ENCODE measurements at regions not wholly inside any gene's neighbourhood (a gene's known extent, or its start where the extent isn't known, plus 50 kb on each side); places are given as distances from the start of the nearest gene placed in this dataset.

DNA sequence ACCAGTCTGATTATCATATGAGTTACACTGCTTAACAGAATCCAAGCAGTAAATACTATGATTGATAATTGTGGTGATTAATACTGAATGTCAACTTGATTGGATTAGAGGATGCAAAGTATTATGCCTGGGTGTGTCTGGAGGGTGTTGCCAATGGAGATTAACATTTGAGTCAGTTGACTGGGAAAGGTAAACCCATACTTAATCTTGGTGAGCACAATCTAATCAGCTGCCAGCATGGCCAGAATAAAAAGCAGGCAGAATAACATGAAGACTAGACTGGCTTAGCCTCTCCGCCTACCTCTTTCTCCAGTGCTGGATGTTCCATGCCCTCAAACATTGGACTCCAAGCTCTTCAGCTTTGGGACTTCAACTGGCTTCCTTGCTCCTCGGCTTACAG, 961.3 kb downstream of the ADGRL3 start:
- Histone ChIP-seq H3K4me1 (no peaks in the 10 kb centered on the region), H3K4me3 (no peak overlapping the region), H3K27ac (no peak overlapping the region), H3K9me3 (no peaks in the 10 kb centered on the region), H3K36me3 (ENCODE audit: low read depth, missing control alignments) (no peaks in the 10 kb centered on the region), H3K27me3 (no peaks in the 10 kb centered on the region)
- intact Hi-C loops (cut with DNase I; ENCODE audit: low total_unique reads), result no loop called here
- DNase-seq, result no peak
- TF ChIP-seq POLR2A (IDR thresholded peaks at IDR 0.05), result no peak
- TF ChIP-seq, protein P1, sequence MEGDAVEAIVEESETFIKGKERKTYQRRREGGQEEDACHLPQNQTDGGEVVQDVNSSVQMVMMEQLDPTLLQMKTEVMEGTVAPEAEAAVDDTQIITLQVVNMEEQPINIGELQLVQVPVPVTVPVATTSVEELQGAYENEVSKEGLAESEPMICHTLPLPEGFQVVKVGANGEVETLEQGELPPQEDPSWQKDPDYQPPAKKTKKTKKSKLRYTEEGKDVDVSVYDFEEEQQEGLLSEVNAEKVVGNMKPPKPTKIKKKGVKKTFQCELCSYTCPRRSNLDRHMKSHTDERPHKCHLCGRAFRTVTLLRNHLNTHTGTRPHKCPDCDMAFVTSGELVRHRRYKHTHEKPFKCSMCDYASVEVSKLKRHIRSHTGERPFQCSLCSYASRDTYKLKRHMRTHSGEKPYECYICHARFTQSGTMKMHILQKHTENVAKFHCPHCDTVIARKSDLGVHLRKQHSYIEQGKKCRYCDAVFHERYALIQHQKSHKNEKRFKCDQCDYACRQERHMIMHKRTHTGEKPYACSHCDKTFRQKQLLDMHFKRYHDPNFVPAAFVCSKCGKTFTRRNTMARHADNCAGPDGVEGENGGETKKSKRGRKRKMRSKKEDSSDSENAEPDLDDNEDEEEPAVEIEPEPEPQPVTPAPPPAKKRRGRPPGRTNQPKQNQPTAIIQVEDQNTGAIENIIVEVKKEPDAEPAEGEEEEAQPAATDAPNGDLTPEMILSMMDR (IDR thresholded peaks at IDR 0.05), result no peak
- 88 to 92% methylated on average over 2 of the region's 2 CpGs for WGBS, 2 donors

DNA sequence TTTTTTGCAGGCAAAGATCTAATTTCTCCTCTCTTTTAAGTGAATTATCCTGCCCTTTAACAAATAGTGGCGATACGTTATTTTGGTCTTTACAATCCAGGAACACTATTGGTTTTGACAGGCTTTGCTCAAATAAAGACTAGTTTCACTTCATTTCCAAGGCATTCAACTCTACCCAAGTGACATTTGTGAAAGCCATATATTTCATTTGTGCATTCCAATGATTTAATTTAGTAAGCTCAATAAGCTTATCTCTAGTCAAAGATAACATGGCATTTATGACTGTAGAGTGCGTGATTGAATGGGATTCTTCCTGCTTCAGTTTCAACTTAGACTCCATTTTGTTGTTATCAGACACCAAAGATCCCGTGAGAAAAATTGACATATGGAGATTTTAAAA, 959.8 kb downstream of the ADGRL3 start:
- intact Hi-C loops (cut with DNase I; ENCODE audit: low total_unique reads), result no loop called here
- no peaks in the 10 kb centered on the region for H3K4me1 ChIP-seq
- WGBS, 2 donors, result 60 to 65% methylated on average over 4 of the region's 4 CpGs
- TF ChIP-seq, protein P1 (IDR thresholded peaks at IDR 0.05), result no peak
- no peak for TF ChIP-seq POLR2A (IDR thresholded peaks at IDR 0.05)
- H3K4me3 ChIP-seq, result no peak overlapping the region
- H3K36me3 ChIP-seq (ENCODE audit: low read depth, missing control alignments), result no peaks in the 10 kb centered on the region
- DNase-seq, result no peak
- H3K9me3 ChIP-seq, result no peaks in the 10 kb centered on the region
- H3K27me3 ChIP-seq, result no peaks in the 10 kb centered on the region
- H3K27ac ChIP-seq, result no peak overlapping the region

DNA sequence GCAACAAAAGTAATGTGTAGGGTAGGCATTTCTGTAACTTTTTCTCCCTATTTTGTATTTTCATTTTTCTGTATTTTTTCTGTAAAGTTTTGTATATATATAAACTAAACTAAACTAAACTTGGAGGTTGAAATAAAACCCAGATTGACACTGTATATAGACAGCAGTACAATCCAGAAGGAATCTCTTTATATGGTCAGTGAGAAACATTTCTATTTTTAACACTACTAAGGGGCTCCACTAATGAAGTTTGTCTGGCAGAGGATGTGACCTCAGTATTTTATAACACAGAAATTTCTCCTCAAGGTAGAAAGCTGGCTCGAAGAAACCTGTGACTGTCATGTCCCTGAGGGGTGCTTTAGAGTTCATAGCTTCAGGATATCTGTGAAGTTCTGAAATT, 959.2 kb downstream of the ADGRL3 start:
- no peak for DNase-seq
- TF ChIP-seq, protein P1 (IDR thresholded peaks at IDR 0.05), result no peak
- no peak for TF ChIP-seq POLR2A (IDR thresholded peaks at IDR 0.05)
- 57 to 92% methylated on average over 1 of the region's 1 CpG for WGBS, 2 donors

DNA sequence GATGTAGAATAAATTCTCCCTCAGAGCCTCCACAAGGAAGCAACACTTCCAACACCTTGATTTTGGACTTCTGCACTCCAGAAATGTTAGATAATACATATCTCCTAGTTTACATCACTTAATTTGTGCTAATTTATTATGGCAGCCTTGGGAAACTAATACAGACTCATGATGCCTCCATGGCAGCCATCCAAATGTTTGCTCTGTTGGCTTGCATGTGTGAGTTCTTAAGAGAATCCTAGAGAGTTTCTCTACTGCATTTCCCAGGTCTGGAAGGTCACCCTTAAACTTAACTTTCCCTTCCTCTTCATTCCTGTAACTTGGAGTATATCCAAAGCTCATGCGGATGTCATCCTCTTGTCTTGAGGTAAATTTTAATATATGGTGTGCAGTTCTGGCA, 956.1 kb downstream of the ADGRL3 start:
- H3K36me3 ChIP-seq (ENCODE audit: low read depth, missing control alignments), result no peaks in the 10 kb centered on the region
- H3K27me3 ChIP-seq, result no peaks in the 10 kb centered on the region
- no peaks in the 10 kb centered on the region for H3K4me1 ChIP-seq
- H3K27ac ChIP-seq, result no peak overlapping the region
- H3K9me3 ChIP-seq, result no peaks in the 10 kb centered on the region
- no peak overlapping the region for H3K4me3 ChIP-seq
- no peak for TF ChIP-seq POLR2A (IDR thresholded peaks at IDR 0.05)
- TF ChIP-seq, protein P1 (IDR thresholded peaks at IDR 0.05), result no peak
- DNase-seq, result no peak
- intact Hi-C loops (cut with DNase I; ENCODE audit: low total_unique reads), result no loop called here
- 57 to 75% methylated on average over 1 of the region's 1 CpG for WGBS, 2 donors

More for the DNA sequence above, 959.2 kb downstream of the ADGRL3 start:
- Histone ChIP-seq H3K27ac (no peak overlapping the region), H3K9me3 (no peaks in the 10 kb centered on the region), H3K36me3 (ENCODE audit: low read depth, missing control alignments) (no peaks in the 10 kb centered on the region), H3K4me3 (no peak overlapping the region), H3K27me3 (no peaks in the 10 kb centered on the region), H3K4me1 (no peaks in the 10 kb centered on the region)
- intact Hi-C loops (cut with DNase I; ENCODE audit: low total_unique reads), result no loop called here

DNA sequence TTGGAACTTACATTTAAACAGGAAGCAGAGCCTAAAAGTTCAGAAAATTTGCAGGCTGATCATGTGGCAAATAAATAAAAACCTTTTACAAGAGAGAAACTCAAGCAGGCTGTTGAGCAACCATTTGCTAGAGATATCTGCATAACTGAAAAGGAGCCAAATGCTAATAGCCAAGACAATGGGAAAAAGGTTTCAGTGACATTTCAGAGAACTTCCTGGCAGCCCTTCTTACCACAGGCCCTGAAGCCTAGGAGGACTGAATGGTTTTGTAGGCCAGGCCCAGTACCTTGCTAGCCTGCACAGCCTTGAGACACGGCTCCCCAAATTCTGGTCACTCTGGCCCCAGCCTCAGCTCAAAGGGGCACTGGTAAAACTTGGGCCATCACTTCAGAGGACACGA, 945.1 kb downstream of the ADGRL3 start:
- H3K4me3 ChIP-seq, result no peak overlapping the region
- H3K4me1 ChIP-seq, result no peaks in the 10 kb centered on the region
- 94 to 100% methylated on average over 1 to 2 of the region's 2 CpGs for WGBS, 2 donors
- DNase-seq, result no peak
- H3K27me3 ChIP-seq, result no peaks in the 10 kb centered on the region
- H3K36me3 ChIP-seq (ENCODE audit: low read depth, missing control alignments), result no peaks in the 10 kb centered on the region
- TF ChIP-seq, protein P1 (IDR thresholded peaks at IDR 0.05), result no peak
- TF ChIP-seq POLR2A (IDR thresholded peaks at IDR 0.05), result no peak
- no peaks in the 10 kb centered on the region for H3K9me3 ChIP-seq
- intact Hi-C loops (cut with DNase I; ENCODE audit: low total_unique reads), result no loop called here
- no peak overlapping the region for H3K27ac ChIP-seq

All from testis (tissue), 2 donors.